NCI-H187 (cell line): ENCODE measurements at regions not wholly inside any gene's neighbourhood (a gene's known extent, or its start where the extent isn't known, plus 50 kb on each side); places are given as distances from the start of the nearest gene placed in this dataset.
"Not testable (repeated sequence)": the region's sequence is repeated elsewhere in the genome, so short reads cannot be mapped to it uniquely, and the experiment has no call there.

Source experiments
- DNase-seq, 2 experiments: peaks; one replicate each; lab custom pipeline; 2025; lab: John Stamatoyannopoulos, UW

DNA sequence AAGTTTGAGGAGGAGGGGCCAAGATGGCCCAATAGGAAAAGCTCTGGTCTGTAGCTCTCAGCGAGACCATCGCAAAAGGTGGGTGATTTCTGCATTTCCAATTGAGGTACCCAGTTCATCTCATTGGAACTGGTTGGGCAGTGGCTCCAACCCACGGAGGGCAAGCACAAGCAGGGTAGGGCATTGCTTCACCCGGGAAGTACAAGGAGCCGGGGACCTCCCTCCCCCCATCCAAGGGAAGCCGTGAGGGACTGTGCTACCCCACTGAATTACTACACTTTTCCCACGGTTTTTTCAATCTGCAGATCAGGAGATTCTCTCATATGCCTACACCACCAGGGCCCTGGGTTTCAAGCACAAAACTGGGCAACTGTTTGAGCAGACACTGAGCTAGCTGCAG, 58.0 kb upstream of the EFCAB3 start:
- DNase-seq, result no peak

DNA sequence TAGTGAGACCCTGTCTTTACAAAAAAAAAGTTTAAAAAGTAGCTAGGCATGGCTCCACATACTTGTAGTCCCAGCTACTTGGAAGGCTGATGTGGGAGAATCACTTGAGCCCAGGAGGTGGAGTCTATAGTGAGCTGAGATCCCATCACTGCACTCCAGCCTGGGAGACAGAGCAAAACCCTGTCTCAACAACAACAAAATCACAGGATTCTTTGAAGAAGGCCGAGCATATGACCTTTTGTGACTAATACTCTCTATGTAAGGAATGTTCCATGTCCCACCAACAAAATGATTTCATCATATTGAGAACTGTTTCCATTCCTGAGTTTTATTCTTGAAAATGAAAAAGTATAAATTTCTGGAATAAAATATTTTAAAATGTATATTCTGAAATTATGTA, 58.9 kb upstream of the EFCAB3 start:
- no peak for DNase-seq

DNA sequence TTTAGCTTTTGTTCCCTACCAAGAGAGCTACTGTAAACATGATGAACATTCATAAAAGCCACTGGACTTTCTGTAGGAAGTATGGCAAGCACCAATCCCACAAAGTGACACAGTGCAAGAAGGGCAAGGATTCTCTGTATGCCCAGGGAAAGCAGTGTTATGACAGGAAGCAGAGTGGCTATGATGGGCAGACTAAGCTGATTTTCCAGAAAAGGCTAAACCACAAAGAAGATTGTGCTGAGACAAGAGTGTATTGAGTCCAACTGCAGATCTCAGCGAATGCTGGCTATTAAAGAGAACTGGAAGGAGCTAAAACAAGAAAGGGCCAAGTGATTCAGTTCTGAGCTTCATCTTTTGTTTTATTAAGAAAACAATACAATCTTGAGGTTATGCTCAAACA, 60.5 kb upstream of the EFCAB3 start:
- no peak for DNase-seq

DNA sequence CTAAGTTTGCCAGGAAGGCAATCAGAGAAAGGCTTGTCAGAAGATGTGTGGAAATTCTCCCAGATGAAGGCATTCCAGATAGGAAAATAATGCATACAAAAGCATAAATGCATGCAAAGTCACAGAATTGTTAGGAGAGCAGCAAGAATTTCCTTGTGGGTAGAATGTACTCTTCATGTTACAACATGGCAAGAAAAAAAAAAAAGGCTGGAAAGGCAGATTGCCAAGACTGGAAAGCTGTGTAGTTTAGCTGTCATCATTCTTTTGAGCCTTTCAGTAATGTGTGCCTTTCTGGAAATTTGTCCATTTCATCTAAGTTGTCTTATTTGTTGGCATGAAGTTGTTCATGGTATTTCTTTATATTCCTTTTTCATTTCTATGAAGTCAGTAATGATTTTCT, 71.0 kb upstream of the EFCAB3 start:
- no peak for DNase-seq

DNA sequence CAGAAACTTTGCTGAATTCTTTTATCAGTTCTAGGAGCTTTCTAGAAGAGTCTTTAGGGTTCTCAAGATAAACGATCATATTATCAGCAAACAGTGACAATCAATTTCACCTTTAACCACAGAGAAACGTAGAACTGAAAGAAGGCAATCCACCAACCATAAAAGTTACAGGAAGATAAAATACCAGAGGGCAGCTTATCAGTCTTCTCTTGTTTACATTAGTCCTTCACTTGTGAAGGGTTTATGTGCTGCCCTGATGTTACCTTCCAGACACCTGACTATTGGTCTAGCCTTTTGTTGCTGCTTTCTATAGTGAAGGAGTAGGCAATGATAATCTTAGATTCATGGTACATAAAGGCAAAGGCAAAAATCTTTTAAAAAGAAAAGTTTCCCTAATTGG, 73.2 kb upstream of the EFCAB3 start:
- no peak for DNase-seq

DNA sequence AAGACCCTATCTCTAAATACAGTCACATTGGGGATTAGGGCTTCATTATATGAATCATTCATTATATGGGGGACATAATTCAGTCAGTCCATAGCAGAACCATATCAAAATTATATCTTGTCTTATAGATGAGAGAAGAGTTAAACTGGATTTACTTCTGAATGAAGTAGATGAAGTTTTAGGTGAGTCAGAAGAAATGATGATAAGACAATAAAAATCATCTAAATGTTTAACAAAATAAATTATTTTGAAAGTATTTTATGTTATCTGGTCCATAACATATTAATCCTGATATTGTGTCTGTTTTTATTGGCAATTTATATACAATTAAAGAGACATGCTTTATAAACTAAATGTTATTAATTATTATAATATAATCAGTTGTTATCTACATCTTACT, 76.9 kb upstream of the EFCAB3 start:
- no peak for DNase-seq

DNA sequence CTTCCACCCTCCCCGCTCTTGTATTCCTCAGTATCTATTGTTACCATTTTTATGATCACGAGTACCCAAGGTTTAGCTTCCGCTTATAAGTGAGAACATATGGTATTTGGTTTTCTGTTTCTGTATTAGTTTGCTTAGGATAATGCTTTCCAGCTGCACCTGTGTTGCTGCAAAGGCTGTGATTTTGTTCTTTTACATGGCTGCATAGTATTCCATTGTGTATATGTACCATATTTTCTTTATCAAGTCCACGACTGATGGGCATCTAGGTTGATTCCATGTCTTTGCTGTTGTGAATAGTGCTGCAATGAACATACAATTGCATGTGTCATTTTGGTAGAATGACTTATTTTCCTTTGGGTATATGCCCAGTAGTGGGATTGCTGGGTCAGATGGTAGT, 79.7 kb upstream of the EFCAB3 start:
- DNase-seq, result no peak

DNA sequence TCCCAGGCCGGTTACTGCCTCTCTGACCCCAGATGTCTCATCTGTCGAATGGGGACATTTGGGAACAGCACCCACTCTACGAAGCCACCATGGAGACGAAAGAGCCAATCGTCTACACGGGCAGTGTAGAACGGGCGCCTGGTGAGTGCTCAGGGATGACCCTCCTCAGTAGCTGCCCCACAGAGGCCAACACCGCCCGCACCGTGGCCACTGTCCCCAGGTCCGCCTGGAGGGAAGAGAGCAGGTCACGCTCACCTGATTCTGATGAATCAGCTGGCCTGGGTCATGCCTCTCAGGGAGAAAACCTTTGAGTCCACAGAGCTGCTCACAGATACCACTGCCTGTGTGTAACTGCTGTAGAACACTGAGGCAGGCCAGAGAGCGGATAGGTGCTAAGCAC, 105.1 kb upstream of the EFCAB3 start:
- DNase-seq, result not testable (repeated sequence)

DNA sequence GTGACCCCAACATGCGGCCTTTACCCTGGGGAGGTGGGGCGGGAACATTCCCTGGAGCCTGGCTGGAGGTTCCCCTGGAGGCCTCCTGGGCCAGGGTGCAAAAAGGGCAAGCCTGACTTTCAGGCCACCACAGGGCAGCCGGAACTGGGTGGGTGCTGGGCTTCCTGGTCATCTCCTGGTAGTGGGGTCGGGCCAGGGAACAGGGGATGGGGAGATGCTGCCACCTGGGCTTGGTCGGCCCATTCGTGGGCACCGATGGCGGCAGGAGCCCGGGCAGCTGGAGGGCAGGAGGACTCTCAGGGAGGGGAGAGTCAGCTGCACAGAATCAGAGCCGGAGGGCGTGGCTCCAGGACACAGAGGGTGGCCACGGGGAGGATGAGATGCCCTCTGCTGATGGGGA, 112.0 kb upstream of the EFCAB3 start:
- not testable (repeated sequence) for DNase-seq

DNA sequence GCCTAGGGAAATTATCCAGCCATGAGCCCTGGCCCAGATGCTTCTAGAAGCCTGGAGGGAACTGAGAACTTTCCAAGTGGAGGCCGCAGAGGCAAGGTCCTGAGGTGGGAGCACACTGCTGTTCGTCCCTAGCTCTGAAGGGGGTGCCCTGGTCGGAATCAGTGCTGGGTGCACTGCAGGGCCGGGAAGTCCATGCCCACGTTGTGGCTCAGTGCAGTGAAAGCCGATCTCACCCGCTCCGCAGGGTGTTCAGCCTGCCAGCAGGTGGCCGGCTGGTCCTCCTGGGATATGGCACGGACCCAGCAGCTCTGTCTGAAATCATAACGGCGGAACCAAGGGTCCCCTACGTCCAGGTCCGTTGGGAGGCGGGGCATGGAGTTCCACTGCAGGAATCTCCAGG, 115.4 kb upstream of the EFCAB3 start:
- DNase-seq, result not testable (repeated sequence)

DNA sequence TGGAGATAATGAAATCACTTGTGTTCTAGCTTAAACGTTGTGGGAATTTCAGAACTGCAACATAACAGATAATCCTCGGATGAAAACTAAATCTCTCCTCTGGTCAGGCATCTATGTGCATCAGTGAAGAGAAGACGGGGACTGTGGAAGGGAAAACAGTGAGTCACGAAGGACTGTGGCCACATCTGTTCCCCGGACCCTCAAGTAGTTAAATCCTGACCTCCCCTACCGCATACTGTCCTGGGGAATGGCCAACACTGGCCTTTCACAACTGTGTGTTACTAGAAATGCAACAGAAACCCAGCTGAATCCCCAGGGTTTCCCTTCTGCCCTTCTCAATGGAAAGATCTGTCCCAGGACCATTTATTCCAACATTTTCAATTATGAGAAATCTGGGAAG, 124.6 kb upstream of the EFCAB3 start:
- DNase-seq, result not testable (repeated sequence)

DNA sequence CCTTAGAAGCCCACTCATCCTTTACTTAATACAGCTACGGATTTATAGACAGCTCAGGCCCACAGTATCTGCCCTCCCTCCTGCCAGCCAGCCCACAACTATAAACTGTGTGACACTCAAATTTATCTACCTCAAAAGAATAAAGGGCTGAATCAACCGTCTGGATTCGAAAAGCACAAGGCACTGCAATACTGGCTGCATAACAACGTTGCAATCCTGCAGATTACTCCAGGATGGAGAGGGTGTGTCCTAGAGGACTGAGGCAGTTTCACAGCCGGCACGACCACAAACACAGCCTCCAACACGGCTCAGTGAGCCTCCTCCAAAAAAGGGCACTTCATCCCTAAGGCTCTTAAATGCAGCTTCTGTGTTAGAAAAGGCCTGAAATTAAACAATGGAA, 138.3 kb upstream of the EFCAB3 start:
- not testable (repeated sequence) for DNase-seq

DNA sequence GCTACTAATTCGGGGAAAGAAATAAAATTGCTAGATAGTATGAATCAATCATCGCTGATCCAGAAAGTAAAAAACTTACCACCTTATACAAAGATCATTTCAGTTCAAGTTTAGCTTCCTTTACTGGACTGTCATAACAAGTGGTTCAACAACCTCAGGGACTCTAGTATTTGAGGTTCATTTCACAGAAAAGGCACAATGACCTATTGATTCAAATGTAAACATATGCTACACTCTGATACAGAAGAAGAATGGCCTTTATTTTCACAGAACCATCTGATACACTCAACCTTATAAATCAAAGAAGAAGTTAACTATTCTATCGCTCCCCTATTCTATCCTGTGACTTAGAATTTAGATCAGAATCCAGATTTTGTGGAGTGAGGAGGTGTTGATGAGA, 140.8 kb upstream of the EFCAB3 start:
- not testable (repeated sequence) for DNase-seq

DNA sequence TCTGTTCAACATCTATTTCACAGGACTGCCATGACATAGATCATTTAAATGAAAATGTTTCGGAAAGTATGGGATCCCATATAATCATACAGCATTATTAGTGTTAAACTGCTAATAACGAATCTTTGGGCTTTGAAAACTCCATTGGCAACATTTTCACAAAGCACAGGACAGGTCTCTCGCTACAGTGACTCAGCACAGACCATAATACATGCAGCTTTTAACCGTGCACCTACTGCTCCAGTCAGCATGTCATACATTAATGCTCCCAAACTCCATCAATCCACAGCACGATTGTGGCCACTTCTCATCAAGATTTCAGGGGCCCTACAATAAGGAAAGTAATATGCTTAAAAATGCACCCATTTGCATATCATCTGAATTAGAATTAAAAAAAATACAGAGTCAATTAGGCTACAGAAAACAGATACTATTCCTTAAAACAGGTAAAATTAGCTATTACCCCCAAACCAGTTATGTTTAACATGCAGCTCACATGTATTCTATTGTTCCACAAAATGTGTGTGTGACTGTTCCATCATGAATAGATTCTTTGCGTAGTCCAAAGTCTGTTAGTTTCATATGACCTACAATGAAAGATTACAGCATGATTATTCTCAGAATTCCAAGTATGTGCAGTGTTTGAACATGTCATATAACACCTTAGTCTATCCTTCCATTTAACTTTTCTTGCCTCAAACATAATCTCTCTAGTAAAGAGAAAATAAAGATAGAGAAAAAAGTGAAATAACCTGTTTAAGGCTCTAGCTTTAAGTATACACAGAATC, 141.6 kb upstream of the EFCAB3 start:
- DNase-seq, result not testable (repeated sequence)

DNA sequence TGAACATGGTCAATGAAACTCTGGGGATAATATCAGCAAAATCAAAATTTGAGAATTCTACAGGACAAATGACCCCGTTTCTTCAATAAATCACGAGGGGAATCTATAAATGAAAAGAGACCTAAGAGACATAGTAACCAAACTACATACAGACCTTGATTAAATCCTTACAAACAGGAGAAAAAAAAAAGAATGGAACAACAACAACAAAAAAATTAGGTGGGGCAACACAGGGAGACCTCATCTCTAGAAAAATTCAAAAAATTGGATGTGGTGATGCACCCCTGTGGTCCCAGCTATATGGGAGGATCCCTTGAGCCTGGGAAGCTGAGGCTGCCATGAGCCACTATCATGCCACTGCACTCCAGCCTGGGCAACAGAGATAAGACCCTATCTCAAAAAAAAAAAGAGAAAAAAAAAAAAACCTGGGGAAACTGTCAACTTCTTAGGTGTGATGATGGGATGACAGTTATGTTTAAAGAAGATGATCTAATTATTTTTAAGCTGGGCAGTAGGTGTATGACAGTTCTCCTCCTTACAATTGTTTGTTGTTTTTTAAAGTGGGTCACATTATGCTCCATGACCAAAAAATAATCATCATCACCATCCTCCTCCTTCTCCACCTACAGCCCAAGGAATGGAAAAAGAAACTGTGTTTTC, 146.4 kb upstream of the EFCAB3 start:
- DNase-seq, result not testable (repeated sequence)

DNA sequence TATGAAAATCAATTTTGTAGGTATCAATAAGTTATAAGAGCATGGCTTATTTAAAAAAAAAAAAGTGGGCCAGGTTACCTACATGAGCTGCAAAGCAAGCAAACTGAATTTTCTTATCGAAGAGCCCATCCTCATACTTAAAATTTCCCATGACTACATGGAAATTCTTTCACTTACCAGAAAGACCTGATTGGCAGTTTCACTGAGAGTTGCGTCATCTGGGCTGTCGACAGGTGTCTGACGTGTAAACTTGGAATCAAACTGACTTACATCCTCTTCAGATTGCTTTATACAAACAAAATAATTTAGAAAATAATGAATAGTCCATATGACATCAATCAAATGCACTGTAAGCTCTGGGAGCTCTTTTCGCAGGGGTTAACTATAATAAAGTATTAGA, 149.1 kb upstream of the EFCAB3 start:
- not testable (repeated sequence) for DNase-seq

DNA sequence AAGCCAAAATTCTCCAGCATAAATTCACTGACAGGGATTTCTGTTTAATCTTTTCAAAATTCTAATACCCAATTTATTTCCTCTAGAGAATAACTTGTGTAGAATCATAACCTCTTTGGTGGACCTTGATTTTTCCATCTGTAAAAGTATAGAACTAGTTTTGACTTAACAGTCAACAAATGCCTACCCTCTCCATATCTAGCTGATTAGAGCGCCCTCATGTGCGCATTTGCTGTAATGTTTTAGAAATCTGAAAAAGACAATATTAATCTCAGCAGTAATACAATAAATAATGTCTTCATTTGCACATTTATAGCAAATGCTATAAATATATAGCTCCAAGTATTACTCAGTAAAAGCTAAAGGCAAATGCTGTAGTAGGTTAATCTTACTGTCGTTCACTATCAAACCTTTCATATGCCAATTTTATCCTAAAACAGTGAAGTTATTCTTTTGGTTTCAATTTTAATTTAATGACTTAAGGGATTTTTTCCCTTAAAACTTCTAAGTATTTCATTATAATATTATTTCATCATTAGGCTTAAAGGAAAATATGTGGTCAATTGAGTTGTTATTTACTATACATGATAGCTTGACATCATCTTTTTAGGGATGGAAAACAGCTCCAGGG, 153.6 kb upstream of the EFCAB3 start:
- not testable (repeated sequence) for DNase-seq

DNA sequence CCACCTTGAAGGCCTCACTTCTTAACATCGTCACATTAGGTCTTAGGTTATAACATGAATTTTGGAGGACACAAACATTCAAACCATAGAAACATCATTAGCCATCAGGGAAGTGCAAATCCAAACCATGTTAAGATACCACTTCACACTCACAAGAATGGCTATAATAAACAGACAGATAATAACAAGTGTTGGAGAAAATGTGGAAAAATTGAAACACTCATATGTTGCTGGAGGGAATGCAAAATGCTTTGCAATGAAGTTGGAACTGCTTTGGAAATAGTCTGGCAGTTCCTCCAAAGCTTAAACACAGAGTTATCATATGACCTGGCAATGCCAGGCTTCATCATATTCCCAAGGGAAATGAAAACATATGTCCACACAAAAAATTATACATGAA, 156.8 kb upstream of the EFCAB3 start:
- DNase-seq, result not testable (repeated sequence)

DNA sequence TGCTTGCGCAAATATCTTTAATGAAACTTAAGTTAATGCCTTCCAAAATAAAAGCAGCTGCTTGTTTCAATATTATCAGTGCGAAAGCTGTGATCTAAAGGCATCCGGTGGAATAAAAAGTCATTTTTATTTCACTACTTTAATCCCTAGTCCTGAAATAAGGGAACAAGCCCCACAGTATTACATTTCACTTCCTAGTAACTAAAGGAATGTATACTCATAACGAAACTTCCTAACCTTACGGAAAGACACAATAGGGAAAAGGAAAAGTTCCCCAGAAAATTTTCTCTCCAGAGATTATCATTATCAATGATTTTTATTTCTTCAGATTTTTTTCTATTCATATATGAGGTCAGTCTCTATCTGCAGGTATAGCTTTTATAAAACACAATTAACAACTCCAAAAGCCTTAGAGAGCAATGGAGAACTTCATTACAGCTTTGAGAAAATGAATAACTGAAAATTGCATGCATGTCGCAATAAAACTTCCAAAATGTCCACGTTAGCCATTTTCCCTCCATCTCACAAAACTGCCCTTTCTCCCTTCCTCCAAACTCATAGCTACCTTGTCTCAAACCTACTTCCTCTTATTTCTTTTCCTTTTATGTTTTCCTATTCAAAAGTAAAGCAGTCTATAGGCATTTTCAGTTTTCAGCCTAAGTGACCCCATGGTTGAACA, 154.3 kb upstream of the MED13 start:
- DNase-seq, result no peak

DNA sequence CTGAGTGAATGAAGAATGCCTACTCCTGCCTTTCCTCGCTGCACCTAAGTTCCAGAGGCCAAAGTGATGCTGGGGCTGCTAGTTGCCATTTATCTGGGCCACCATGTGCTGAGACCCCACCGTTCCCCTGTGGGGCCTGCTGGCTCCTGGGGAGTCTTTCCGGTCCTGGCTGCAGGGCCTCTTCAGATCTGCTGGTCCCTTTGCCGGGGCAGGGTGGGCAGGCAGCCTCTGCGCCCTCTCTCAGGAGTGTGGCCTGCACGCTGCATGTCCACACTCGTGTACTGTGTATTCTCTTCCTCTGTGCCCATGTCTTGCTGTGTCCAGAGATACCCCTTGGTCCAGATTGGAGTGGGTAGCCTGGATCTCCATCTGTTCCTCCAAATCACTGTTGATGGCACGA, 151.8 kb upstream of the MED13 start:
- DNase-seq, result no peak

DNA sequence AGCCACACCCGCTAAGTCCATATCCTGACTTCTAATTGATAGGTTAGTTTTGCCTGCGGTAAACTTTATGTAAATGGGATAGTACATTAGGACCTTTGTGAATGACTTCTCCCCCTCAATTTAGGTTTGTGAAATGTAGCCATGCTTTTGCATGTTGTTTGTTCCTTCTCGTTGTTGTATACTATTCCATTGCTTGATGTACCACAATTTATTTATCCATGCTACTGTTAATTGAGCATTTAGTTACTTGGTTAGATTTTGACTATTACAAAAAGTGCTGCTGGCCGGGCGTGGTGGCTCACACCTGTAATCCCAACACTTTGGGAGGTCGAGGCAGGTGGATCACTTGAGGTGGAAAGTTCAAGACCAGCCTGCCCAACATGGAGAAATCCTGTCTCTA, 150.8 kb upstream of the MED13 start:
- not testable (repeated sequence) for DNase-seq

DNA sequence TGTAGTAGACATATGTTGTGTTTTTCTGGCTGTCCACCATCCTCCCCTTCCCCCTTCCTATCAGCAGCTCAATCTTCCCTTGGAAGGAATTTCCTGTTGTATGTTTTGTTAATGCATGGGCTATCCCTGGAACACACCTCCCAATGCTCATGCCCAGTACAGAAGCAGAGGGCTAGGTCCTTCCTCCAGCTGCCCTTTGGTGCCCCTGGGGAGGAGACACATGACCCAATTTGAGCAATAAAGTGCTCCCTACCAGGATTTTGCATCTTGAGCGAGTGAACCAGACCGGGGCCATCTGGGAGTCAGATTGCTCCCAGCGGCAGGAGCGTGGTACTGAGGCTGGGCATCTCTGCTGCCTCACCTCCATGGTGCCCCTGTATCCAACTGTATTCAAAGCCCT, 141.5 kb upstream of the MED13 start:
- DNase-seq, result no peak

DNA sequence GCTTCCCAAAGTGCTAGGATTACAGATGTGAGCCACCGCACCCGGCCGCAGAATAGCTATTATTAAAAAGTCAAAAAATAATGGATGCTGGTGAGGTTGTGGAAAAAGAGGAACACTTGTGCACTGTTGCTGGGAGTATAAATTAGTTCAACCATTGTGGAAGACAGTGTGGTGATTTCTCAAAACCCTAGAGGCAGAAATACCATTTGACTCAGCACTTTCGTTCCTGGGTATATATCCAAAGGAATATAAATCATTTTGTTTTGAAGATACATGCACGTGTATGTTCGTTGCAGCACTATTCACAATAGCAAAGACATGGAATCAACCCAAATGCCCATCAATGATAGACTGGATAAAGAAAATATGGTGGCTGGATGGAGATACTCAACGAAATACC, 132.1 kb upstream of the MED13 start:
- DNase-seq, result not testable (repeated sequence)
